Stomach (tissue), 8 donors: ENCODE measurements at regions not wholly inside any gene's neighbourhood (a gene's known extent, or its start where the extent isn't known, plus 50 kb on each side); places are given as distances from the start of the nearest gene placed in this dataset.
A peak's percentile ranks its signal among the peaks of the same experiment; 100 is the strongest.

Source experiments
- DNase-seq, 2 donors: peaks; one replicate each; pipeline versions ENCODE4 v3.0.0 to v3.0.0-alpha.2; 2013 to 2019
- H3K27ac ChIP-seq, 5 donors: fragments of 200-600 bp in 4 of 5; sonication (generic) in 4 of 5; one replicate each; pipeline ENCODE4 v1.5.1; 2013 to 2019; ENCODE audit warnings: mild to moderate bottlenecking in 1 of 5, moderate library complexity in 1 of 5
- H3K27me3 ChIP-seq, 3 donors: fragments of 200-600 bp; sonication (generic); one replicate each; pipeline ENCODE4 v1.5.1; 2017 to 2019; ENCODE audit warnings: mixed run types in 1 of 3
- H3K36me3 ChIP-seq, 4 donors: fragments of 200-600 bp; sonication (generic); 1 replicate in 3 of 4; 2 replicates in 1 of 4; pipeline ENCODE4 v1.5.1; 2016 to 2019
- H3K4me1 ChIP-seq, 4 donors: fragments of 200-600 bp; sonication (generic); one replicate each; pipeline ENCODE4 v1.5.1; 2016 to 2019
- H3K4me3 ChIP-seq, 4 donors: fragments of 200-600 bp; sonication (generic) in 3 of 4; one replicate each; pipeline ENCODE4 v1.5.1; 2016 to 2019; ENCODE audit warnings: mild to moderate bottlenecking in 1 of 4
- H3K9me3 ChIP-seq, 4 donors: fragments of 200-600 bp; sonication (generic); one replicate each; pipeline ENCODE4 v1.5.1; 2016 to 2019
- EP300 ChIP-seq: sonication (generic); formaldehyde crosslinking; IDR thresholded peaks from one replicate; pipeline ENCODE4 v1.6.1; 2017; ENCODE audit warnings: antibody characterized with exemption
- POLR2A ChIP-seq, 4 donors: fragments of 450-650 bp; IDR thresholded peaks; one replicate each; pipeline ENCODE4 v1.6.1; 2016; ENCODE audit warnings: antibody characterized with exemption in 4 of 4, control low read depth in 2 of 4, mild to moderate bottlenecking in 1 of 4, moderate library complexity in 1 of 4
- POLR2AphosphoS5 ChIP-seq, 3 donors: sonication (generic); formaldehyde crosslinking; IDR thresholded peaks; one replicate each; pipeline ENCODE4 v1.6.1; 2016; ENCODE audit warnings: antibody characterized with exemption in 3 of 3
- WGBS, 5 donors: extraction: QIAGEN DNeasy Blood & Tissue Kit in 3 of 5; methylation state at CpG; one replicate each; pipeline versions ENCODE4 v1.1.5 to v1.1.7; 2013 to 2018; 5-methylcytosine and 5-hydroxymethylcytosine counted together
- intact Hi-C: fragments of 100-400 bp; cut with DNase I; formaldehyde crosslinking; loops from one replicate; pipeline ENCODE4 v1.15.1; 2023; ENCODE audit warnings: low total_unique reads
- TF ChIP-seq, protein P1 (sequence below), 7 experiments: fragments of 450-650 bp in 4 of 7; fragments of 200-600 bp in 3 of 7; sonication (generic) in 3 of 7; IDR thresholded peaks; one replicate each; pipeline ENCODE4 v1.5.1; 2016 to 2019; ENCODE audit warnings: antibody characterized with exemption in 7 of 7, control low read depth in 2 of 7, mild to moderate bottlenecking in 1 of 7
- donor health status: healthy with polysubstance abuse.
- donor health status: Bipolar disorder and iron deficiency.
- donor health status: healthy.

DNA sequence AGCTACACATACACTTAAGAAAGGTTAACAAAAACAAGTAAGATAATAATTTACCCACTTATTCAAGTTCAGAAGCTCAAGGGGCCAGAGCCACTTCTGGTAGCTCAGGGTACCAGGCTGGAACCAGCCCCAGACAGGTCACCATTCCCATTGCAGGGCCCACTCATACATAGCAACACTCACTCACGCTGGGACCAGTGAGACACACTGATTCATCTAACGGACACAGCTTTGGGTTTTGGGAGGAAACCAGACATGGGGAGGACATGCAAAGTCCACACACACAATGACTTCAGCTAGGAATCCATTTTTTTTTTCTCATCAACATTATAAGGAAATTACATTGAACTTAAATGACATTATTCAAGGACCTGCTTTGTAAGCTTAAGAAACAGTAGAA lies 169.1 kb downstream of the ZC3H11B start:
- no peak for DNase-seq
- H3K9me3 ChIP-seq: no peaks in the 10 kb centered on the region
- no peak overlapping the region for H3K27ac ChIP-seq
- 77 to 96% (median 85%) methylated on average over 2 of the region's 2 CpGs for WGBS, 5 donors
- H3K4me3 ChIP-seq: no peak overlapping the region
- H3K36me3 ChIP-seq: no peaks in the 10 kb centered on the region
- no peak for TF ChIP-seq EP300
- TF ChIP-seq POLR2AphosphoS5 (IDR thresholded peaks at IDR 0.05): no peak
- TF ChIP-seq, protein P1, sequence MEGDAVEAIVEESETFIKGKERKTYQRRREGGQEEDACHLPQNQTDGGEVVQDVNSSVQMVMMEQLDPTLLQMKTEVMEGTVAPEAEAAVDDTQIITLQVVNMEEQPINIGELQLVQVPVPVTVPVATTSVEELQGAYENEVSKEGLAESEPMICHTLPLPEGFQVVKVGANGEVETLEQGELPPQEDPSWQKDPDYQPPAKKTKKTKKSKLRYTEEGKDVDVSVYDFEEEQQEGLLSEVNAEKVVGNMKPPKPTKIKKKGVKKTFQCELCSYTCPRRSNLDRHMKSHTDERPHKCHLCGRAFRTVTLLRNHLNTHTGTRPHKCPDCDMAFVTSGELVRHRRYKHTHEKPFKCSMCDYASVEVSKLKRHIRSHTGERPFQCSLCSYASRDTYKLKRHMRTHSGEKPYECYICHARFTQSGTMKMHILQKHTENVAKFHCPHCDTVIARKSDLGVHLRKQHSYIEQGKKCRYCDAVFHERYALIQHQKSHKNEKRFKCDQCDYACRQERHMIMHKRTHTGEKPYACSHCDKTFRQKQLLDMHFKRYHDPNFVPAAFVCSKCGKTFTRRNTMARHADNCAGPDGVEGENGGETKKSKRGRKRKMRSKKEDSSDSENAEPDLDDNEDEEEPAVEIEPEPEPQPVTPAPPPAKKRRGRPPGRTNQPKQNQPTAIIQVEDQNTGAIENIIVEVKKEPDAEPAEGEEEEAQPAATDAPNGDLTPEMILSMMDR (IDR thresholded peaks at IDR 0.05): no peak
- no peak for TF ChIP-seq POLR2A (IDR thresholded peaks at IDR 0.05)
- intact Hi-C loops: no loop called here
- no peaks in the 10 kb centered on the region for H3K4me1 ChIP-seq
- H3K27me3 ChIP-seq: no peaks in the 10 kb centered on the region

GRCh38 chr1:219442611-219443061 lies 170.3 kb downstream of the ZC3H11B start:
- WGBS, 5 donors: 48 to 64% (median 58%) methylated on average over 4 of the region's 4 CpGs
- H3K36me3 ChIP-seq: no peaks in the 10 kb centered on the region
- no peak overlapping the region for H3K27ac ChIP-seq
- peak in 1 of 2 donors; percentile 24 for DNase-seq
- no peaks in the 10 kb centered on the region for H3K9me3 ChIP-seq
- H3K4me1 ChIP-seq: no peaks in the 10 kb centered on the region
- TF ChIP-seq POLR2A (IDR thresholded peaks at IDR 0.05) (no peak), POLR2AphosphoS5 (IDR thresholded peaks at IDR 0.05) (no peak), EP300 (no peak)
- TF ChIP-seq, protein P1 (IDR thresholded peaks at IDR 0.05): no peak
- no peaks in the 10 kb centered on the region for H3K27me3 ChIP-seq
- intact Hi-C loops: no loop called here
- H3K4me3 ChIP-seq: no peak overlapping the region

- Histone ChIP-seq H3K9me3 (no peaks in the 10 kb centered on the region), H3K27me3 (no peaks in the 10 kb centered on the region), H3K4me1 (no peaks in the 10 kb centered on the region), H3K27ac (no peak overlapping the region), H3K4me3 (no peak overlapping the region), H3K36me3 (no peaks in the 10 kb centered on the region)
- DNase-seq: no peak
- intact Hi-C loops: no loop called here
- TF ChIP-seq POLR2A (IDR thresholded peaks at IDR 0.05) (no peak), EP300 (no peak), POLR2AphosphoS5 (IDR thresholded peaks at IDR 0.05) (no peak)
- TF ChIP-seq, protein P1 (IDR thresholded peaks at IDR 0.05): no peak
These were observed 171.0 kb downstream of the ZC3H11B start for GRCh38 chr1:219441884-219442283.

GRCh38 chr1:219439376-219439775 lies 173.5 kb downstream of the ZC3H11B start:
- DNase-seq: no peak
- H3K4me1 ChIP-seq: no peaks in the 10 kb centered on the region
- H3K4me3 ChIP-seq: no peak overlapping the region
- no peaks in the 10 kb centered on the region for H3K27me3 ChIP-seq
- H3K9me3 ChIP-seq: no peaks in the 10 kb centered on the region
- intact Hi-C loops: no loop called here
- 69 to 82% (median 77%) methylated on average over 2 of the region's 2 CpGs for WGBS, 5 donors
- no peaks in the 10 kb centered on the region for H3K36me3 ChIP-seq
- TF ChIP-seq, protein P1 (IDR thresholded peaks at IDR 0.05): no peak
- TF ChIP-seq EP300: no peak
- no peak for TF ChIP-seq POLR2AphosphoS5 (IDR thresholded peaks at IDR 0.05)
- TF ChIP-seq POLR2A (IDR thresholded peaks at IDR 0.05): no peak
- no peak overlapping the region for H3K27ac ChIP-seq
